Parathyroid adenoma (tissue), 2 donors: ENCODE measurements at regions not wholly inside any gene's neighbourhood (a gene's known extent, or its start where the extent isn't known, plus 50 kb on each side); places are given as distances from the start of the nearest gene placed in this dataset.

ENCODE experiments used
- H2AFZ ChIP-seq: fragments of 300-600 bp; sonication (generic); one replicate; pipeline ENCODE4 v1.7.0; 2017; ENCODE audit warnings: antibody characterized with exemption, mild to moderate bottlenecking
- H3K27ac ChIP-seq: fragments of 300-600 bp; sonication (generic); one replicate; pipeline ENCODE4 v1.7.0; 2017
- H3K27me3 ChIP-seq: fragments of 300-600 bp; sonication (generic); one replicate; pipeline ENCODE4 v1.7.0; 2017; ENCODE audit warnings: low read length; ENCODE audit not compliant: control insufficient read depth, insufficient read depth
- H3K36me3 ChIP-seq: fragments of 300-600 bp; sonication (generic); one replicate; pipeline ENCODE4 v1.7.0; 2017; ENCODE audit warnings: low read length; ENCODE audit not compliant: control insufficient read depth, insufficient read depth
- H3K4me1 ChIP-seq: fragments of 300-600 bp; sonication (generic); one replicate; pipeline ENCODE4 v1.7.0; 2017; ENCODE audit warnings: control low read depth
- H3K4me2 ChIP-seq: fragments of 300-600 bp; sonication (generic); one replicate; pipeline ENCODE4 v1.7.0; 2017; ENCODE audit warnings: low read length
- H3K4me3 ChIP-seq: fragments of 300-600 bp; sonication (generic); one replicate; pipeline ENCODE4 v1.7.0; 2017; ENCODE audit warnings: low read depth, low read length
- H3K79me2 ChIP-seq: fragments of 300-600 bp; sonication (generic); one replicate; pipeline ENCODE4 v1.7.0; 2017; ENCODE audit warnings: control low read depth
- H3K9ac ChIP-seq: fragments of 300-600 bp; sonication (generic); one replicate; pipeline ENCODE4 v1.7.0; 2017; ENCODE audit warnings: mild to moderate bottlenecking
- H3K9me3 ChIP-seq: fragments of 300-600 bp; sonication (generic); one replicate; pipeline ENCODE4 v1.7.0; 2017; ENCODE audit warnings: low read length; ENCODE audit not compliant: control insufficient read depth
- TF ChIP-seq, protein P1 (sequence below): fragments of 300-600 bp; sonication (generic); IDR thresholded peaks from one replicate; pipeline ENCODE4 v1.7.0; 2017; ENCODE audit warnings: antibody characterized with exemption, mild to moderate bottlenecking
- donor health status: primary hyperparathyroidism.

DNA sequence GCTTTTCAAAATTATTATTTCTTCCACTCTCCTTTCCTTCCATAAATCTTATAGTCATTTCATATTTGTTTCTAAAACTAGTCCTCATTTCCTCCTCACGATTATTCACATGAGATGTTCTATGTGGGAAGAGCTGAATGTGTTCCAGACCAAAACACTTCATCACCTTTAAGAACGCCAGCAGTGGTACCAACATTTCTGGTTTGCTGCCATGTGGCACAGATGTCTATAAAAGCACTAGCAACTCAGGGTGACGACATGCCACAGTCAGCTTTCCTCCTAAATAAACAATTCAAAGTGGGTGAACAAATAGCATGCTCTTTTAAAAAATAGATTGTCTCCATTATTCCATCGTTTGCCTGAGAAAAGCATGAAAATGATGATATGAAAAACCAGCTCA lies 1217.8 kb upstream of the ADGRL2 start:
- Histone ChIP-seq H3K9me3 (no peaks in the 10 kb centered on the region), H3K4me3 (no peak overlapping the region), H3K36me3 (no peaks in the 10 kb centered on the region), H2AFZ (no peak overlapping the region), H3K4me2 (no peak overlapping the region), H3K9ac (no peak overlapping the region), H3K4me1 (no peaks in the 10 kb centered on the region), H3K79me2 (no peaks in the 10 kb centered on the region), H3K27ac (no peak overlapping the region), H3K27me3 (no peaks in the 10 kb centered on the region)
- TF ChIP-seq, protein P1, sequence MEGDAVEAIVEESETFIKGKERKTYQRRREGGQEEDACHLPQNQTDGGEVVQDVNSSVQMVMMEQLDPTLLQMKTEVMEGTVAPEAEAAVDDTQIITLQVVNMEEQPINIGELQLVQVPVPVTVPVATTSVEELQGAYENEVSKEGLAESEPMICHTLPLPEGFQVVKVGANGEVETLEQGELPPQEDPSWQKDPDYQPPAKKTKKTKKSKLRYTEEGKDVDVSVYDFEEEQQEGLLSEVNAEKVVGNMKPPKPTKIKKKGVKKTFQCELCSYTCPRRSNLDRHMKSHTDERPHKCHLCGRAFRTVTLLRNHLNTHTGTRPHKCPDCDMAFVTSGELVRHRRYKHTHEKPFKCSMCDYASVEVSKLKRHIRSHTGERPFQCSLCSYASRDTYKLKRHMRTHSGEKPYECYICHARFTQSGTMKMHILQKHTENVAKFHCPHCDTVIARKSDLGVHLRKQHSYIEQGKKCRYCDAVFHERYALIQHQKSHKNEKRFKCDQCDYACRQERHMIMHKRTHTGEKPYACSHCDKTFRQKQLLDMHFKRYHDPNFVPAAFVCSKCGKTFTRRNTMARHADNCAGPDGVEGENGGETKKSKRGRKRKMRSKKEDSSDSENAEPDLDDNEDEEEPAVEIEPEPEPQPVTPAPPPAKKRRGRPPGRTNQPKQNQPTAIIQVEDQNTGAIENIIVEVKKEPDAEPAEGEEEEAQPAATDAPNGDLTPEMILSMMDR, result no peak

DNA sequence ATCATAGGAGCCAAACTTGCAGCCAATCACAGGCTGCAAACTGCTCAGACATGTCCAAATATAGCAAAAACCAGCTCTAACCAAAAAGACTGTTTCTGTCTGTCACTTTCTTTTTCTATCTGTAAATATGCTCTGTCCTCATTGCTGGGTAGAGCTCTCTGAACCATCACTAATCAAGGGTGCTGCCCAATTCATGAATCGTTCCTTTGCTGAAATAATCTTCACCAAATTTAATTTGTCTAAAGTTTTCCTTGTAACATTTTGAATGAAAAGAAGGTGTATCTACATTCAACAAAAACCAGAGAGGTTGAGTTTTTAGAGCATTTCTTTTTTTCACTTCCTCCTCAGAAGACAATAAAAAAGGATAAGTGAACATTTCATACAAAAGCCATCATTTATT lies 1221.7 kb upstream of the ADGRL2 start:
- no peak overlapping the region for H3K27ac ChIP-seq
- no peak overlapping the region for H2AFZ ChIP-seq
- TF ChIP-seq, protein P1, result no peak
- no peak overlapping the region for H3K4me2 ChIP-seq
- H3K9me3 ChIP-seq, result no peaks in the 10 kb centered on the region
- H3K36me3 ChIP-seq, result no peaks in the 10 kb centered on the region
- no peak overlapping the region for H3K4me3 ChIP-seq
- H3K79me2 ChIP-seq, result no peaks in the 10 kb centered on the region
- no peaks in the 10 kb centered on the region for H3K4me1 ChIP-seq
- no peaks in the 10 kb centered on the region for H3K27me3 ChIP-seq
- no peak overlapping the region for H3K9ac ChIP-seq

DNA sequence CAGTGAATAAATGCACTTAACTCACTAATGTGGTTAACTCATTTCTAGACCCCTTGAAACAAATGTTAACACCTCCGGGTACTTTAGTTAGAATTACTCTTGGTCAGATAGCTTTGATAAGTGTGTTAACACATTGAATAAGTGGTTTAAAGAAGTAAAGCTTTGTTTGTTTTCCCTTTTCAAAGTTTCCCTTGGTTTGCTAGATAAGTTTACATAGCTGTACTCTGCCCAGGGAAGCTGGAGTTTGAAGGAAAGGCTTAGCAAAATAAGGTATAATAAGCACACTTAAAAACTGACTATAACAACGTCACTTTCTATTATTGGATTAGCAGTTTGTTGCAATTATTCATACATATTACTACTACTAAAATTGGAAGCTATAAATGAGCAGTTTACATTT lies 1233.9 kb upstream of the ADGRL2 start:
- H3K4me3 ChIP-seq, result no peak overlapping the region
- TF ChIP-seq, protein P1, result no peak
- H3K4me2 ChIP-seq, result no peak overlapping the region
- H3K9ac ChIP-seq, result no peak overlapping the region
- H3K4me1 ChIP-seq, result no peaks in the 10 kb centered on the region
- H3K9me3 ChIP-seq, result no peaks in the 10 kb centered on the region
- H3K79me2 ChIP-seq, result no peaks in the 10 kb centered on the region
- H3K27me3 ChIP-seq, result no peaks in the 10 kb centered on the region
- H2AFZ ChIP-seq, result no peak overlapping the region
- H3K27ac ChIP-seq, result no peak overlapping the region
- no peaks in the 10 kb centered on the region for H3K36me3 ChIP-seq

DNA sequence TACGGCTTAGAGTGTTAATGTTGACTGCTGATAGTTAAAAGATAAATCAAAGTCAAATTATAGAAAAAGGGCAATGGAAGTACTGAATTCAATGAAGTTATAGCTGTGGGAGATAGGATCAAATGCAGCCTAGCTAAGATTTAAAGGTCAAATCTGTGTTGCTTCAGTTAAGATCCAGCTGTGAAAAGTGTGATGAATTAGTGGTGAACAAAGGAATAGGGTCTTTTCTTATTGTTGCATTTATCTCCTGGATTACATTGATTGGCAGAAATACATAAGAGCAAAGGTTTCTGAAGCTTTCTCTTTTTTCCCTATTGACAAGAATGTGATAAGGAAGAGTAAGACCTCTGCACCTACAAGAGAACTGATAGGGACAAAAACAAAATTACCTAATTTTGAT lies 1234.6 kb upstream of the ADGRL2 start:
- Histone ChIP-seq H3K4me3 (no peak overlapping the region), H3K9ac (no peak overlapping the region), H3K9me3 (no peaks in the 10 kb centered on the region), H3K79me2 (no peaks in the 10 kb centered on the region), H3K27me3 (no peaks in the 10 kb centered on the region), H2AFZ (no peak overlapping the region), H3K36me3 (no peaks in the 10 kb centered on the region), H3K4me2 (no peak overlapping the region), H3K4me1 (no peaks in the 10 kb centered on the region), H3K27ac (no peak overlapping the region)
- TF ChIP-seq, protein P1, result no peak

DNA sequence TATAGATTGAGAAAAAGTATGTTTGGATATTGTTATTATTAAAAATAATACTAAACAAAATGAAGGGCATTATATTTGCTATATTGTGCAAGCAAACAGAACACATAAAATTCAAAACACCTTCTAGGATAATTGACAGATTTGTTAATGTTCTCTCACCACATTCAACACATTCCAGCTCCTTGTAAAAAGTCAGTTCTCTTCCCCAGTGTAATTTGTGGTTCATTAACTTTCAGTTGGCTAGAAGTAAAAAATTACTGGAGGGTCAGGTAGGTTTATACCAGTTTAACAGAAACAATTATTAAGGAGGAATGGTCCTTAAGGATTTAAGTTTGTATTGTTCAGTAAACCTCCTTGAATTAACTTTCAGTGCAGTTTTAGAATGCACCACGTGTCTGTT lies 1235.3 kb upstream of the ADGRL2 start:
- no peaks in the 10 kb centered on the region for H3K79me2 ChIP-seq
- no peak overlapping the region for H3K27ac ChIP-seq
- no peak overlapping the region for H2AFZ ChIP-seq
- H3K4me2 ChIP-seq, result no peak overlapping the region
- H3K9me3 ChIP-seq, result no peaks in the 10 kb centered on the region
- TF ChIP-seq, protein P1, result no peak
- no peak overlapping the region for H3K9ac ChIP-seq
- H3K36me3 ChIP-seq, result no peaks in the 10 kb centered on the region
- no peaks in the 10 kb centered on the region for H3K4me1 ChIP-seq
- H3K27me3 ChIP-seq, result no peaks in the 10 kb centered on the region
- H3K4me3 ChIP-seq, result no peak overlapping the region
